ENCODE measurements at regions not wholly inside any gene's neighbourhood (a gene's known extent, or its start where the extent isn't known, plus 50 kb on each side); places are given as distances from the start of the nearest gene placed in this dataset.
A peak's percentile ranks its signal among the peaks of the same experiment; 100 is the strongest.

DNA sequence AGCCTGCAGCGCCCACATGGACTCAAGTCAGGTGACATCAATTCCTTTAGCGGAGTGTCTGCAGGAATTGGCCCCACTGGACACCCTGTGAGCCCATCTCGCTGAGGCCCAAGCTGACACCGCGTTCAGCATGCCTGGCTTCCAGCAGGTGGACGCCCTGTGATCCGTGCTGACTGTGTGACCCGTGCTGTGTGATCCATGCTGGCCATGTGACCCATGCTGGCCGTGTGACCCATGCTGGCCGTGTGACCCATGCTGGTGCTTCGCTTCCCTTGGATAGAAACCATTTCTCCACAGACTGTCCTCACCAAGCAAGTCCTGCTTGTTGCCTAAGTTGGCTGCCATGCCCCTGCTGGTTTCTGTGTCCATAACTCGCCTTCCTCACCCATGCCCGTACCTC is 392.1 kb downstream of the BRD1 start:
- no peak for DNase-seq (ENCODE audit: low spot score)

DNA sequence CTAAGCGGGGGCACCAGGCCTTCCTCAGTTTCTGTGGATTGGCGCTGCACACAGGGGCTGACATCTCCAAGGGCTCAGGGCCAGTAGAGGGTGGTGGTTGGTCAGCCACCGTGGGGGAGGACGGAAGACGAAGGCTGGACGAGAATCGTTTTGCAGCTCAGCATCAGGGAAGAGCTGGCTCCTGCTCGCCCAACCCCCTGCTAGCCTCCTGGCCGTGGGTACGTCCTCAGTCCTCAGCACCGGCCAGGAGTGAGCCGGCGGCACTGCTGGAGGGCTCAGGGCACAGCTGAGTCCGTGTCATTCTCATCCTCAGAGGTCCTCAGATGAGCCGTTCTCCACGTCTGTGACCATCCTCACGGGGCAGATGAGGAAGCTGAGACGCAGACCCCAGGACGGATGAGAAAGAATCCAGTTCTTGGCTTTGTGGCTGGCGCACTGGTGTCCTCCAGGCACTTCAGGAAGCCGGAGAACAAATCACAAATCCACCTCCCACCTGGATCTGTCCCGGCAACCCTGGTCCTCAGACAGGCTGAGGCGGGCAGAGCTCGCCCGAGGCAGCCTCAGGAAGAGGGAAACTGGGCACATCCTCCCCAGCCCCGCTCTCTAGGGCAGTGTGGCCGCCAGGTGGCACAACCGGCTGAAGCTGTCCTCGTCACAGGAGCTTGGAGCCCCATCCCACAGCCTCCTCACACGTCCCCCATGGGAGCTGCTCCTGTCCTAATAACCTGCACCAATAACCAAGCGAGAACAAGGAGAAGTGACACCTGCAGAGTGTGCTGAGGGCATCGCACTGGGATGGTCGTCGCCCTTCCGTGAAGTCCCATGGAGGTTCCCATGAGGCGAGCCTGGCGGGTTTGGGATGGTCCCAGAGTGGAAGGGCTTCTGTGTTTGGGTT is 393.7 kb downstream of the BRD1 start:
- DNase-seq (ENCODE audit: low spot score), result no peak

DNA sequence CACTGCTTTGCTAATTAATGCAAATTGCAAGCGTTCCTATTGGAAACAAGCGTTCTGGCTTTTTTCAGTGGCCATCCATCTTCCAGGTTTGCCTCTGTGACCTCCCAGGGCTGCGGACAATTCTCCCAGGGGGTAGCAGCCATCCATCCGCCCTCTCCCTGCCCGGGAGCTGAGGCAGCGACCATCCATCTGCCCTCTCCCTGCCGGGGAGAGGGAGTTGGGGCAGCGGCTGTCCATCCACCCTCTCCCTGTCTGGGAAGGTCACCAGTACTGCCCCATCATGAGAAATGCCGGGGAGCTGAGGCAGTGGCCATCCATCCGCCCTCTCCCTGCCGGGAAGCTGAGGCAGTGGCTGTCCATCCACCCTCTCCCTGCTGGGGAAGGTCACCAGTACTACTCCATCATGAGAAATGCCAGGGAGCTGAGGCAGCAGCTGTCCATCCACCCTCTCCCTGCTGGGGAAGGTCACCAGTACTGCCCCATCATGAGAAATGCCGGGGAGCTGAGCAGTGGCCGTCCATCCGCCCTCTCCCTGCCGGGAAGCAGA is 394.7 kb downstream of the BRD1 start:
- DNase-seq (ENCODE audit: low spot score), result no peak

DNA sequence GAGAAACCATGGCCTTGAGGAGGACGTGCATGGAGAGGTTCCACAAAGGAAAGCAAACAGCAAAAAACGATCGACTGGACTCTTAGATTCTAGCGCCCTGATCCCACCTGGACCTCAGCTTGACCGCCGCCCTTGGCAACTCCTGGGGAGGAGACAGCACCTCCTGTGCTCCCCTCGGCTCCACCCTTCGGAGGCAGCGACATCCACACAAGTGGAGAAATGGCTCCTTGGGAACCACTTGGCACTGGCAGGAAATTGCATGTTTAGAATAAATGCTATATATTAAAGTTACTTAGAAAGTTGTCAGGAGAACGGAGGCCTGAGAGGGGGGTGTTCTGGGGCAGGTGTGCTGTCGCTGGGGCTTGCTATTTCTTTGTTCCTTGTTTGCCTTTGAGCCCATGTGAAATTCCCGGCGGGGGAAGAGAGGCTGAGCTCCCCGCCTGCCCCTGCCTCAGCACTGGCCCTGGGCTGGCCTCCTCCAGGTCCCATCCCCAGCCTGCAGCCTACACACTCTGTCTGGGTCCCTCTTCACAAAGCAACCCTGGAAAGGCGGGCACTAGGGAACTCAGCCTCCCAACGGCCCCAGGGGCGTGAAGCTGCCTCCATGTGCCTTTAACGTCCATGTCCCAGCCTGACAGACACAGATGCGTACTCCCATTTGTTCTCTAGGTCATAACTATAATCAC is 395.3 kb downstream of the BRD1 start:
- no peak for DNase-seq (ENCODE audit: low spot score)

DNA sequence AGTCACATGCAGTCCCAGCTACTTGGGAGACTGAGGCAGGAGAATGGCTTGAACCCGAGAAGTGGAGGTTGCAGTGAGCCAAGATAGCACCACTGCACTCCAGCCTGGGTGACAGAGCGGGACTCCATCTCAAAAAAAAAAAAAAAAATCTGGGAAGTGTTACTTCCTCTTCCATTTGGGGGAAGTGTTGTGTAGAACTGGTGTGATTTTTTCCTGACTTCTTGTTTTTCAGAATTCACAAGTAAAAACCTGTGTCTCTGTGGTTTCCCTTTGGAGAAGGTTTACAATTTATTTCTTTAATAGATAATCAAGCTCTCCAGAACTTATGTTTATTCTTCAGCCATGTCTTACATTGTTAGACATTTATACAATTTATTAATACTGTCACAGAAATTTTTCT is 396.1 kb downstream of the BRD1 start:
- DNase-seq (ENCODE audit: low spot score), result no peak

DNA sequence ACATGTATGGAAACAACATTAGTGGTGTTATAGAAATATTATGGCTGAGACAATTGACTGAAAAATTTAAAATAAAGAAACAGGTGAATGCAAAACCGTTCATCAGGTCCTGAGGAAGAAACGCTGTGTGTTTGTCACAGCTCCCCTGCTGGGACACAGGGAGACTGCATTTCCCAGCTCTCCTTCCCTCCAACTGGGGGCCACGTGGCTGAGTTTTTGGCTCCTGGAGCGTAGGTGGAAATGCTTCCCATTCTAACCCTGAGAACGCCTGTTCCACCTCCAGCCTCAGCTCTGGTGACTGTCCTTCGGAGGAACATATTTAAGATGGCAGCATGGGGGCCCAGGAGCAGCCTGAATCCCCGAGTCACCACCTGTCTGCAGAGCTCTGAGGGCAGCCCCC is 398.6 kb downstream of the BRD1 start:
- no peak for DNase-seq (ENCODE audit: low spot score)

DNA sequence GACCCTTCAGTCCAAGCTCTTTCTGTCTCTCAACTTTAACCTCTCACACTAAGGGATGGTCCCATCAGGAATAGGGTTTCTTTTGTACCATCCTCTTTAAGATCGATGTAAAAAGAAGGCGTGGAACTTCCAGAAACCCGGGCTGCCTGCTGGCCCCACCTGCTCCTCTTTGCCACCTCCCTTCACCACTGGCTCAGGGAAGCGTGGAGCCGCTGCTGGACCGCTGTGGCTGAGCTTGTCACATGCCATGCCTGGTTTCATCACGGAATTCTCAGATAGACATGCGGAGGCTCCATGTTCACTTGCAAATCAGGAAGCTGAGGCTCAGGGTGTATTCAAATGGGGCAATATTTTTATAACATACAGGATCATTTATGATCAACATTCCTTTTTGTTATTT is 399.7 kb downstream of the BRD1 start:
- DNase-seq (ENCODE audit: low spot score), result no peak

DNA sequence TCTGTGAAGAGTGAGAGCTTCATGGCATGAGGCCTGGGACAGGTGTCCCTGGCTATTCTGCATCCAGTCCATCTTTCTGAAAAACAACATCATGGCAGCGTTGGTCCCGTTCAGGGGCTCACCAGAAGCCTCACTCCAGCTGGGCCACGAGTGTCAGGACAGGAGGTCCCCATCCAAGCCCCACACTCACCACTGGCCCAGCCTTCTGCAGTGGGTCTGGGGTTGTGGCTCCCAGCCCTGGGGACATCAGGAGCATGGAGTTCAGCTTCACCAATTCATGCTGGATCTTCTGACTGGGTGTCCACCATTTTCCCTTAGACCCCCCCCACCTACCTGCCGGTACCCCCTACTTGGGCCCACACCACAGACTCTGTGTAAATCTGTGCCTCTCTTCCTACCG is 400.3 kb downstream of the BRD1 start:
- DNase-seq (ENCODE audit: low spot score), result no peak

DNA sequence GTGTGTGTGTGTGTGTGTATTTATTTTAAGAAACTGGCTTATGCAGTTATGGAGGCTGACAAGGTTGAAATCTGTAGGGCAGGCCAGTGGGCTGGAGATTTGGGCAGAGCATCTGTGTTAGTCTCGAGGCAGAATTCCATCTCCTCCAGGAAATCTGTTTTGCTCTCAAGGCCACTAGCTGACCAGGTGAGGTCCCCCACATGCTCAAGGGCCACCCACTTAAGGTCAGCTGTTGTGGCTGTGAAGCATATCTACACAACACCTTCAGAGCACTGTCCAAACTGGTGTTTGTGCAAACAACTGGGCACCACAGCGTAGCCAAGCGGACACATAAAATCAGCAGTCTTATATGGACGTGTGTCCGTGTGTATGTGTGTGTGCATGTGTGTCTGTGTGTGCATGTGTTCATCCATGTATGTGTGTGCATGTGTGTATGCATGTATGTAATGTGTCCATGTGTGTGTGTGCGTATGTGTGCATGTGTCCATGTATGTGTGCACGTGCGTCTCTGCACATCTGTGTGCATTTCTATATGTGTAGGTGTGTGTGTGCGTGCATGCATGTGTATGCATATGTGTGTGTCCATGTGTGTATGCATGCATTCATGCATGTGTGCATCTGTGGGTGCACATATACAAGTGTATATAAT is 400.9 kb downstream of the BRD1 start:
- DNase-seq (ENCODE audit: low spot score), result no peak

DNA sequence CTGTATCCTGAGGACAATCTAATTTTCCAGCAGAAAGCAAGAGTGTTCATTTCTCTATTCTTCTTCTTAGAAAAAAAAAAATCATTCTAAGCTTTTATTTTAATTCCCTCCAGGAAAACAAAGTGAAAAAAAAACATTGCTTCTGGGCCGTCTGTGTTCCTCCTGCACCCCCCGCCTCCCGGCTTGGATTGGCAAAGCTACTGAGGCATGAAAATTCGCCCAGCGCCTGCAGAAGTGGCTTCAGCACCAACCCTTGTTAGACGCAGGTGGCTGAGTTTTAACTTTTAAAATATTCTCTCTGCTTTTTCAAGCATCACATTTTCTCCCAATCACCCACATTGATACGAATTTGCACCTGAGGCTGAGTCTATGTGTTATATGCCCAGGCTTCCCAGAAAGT is 401.6 kb downstream of the BRD1 start:
- peak; percentile 1 for DNase-seq (ENCODE audit: low spot score)

DNA sequence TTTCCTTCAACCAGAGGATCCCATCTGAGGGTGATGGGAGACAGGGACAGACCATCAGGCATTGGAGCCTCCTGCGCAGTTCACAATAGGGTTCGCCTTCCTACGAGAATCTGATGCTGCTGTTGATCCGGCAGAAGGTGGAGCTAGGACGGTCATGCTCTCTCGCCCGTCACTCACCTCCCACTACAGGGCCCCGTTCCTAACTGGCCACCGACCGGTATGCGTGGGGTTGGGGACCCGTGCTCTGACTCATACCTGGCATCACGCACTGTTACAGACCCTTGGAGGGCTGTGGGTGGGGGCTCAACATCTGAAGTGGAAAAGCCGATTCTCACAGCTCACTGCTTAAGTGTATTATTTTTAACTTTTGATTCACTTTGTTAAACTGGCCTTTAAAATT is 402.3 kb downstream of the BRD1 start:
- DNase-seq (ENCODE audit: low spot score), result no peak

DNA sequence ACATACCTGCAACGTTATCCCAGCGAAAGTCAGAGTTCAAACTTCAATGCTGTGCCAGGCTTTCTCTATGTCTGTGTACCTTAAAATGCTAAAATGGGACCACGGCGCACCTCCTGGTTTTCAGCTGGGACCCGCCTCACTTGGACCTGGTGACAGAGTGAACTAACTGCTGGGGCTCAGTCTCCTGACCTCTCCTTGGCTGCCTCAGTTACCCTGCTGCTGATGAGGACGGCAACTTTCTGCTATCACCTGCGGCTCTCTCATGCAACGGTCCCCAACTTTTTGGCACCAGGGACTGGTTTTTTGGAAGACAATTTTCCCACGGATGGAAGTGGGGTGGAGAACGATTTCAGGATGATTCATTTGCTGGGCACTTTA is 402.8 kb downstream of the BRD1 start:
- DNase-seq (ENCODE audit: low spot score), result no peak

DNA sequence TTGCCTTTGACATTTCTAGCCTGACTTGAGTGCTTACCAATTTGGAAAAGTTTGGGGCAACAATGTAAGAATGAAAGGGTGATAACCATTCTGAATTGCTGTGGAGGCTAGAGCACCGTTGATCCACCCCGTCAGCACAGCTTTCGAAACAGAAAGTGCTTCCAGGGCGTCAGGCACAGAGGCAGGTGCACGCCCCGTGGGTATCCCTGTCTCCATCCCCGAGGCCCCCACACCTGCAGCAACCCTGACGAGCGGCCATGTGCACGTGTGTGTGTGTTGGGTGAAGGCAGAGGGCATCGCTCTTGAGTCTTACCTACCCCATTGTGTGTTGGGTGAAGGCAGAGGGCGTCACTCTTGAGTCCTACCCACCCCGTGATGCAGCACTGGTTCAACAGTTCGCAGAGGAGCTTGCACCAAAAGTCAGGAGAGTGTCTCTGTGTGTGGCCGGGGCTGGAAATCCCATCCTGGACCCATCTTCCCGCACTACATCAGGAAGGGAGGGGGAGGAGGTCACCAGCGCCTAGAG is 404.5 kb downstream of the BRD1 start:
- DNase-seq (ENCODE audit: low spot score), result no peak

DNA sequence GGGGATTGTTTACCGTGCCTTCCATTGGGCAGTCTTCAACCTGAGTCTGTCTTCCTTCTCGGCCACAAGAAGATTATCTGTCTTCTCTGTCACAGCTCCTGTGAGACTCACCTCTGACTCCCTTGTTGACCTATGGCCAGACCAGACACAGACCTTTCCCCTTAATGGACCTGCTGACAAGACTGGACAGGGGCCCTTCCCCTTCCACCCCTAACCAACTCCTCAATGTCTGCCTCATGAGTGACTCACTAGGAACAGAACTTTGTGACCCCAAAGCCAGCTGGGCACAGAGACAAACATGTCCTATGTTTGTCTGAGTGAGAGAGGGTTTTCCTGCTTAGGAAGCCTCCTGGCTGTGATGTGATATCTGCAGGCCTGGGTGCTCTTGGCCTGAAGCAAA is 405.0 kb downstream of the BRD1 start:
- DNase-seq (ENCODE audit: low spot score), result no peak

DNA sequence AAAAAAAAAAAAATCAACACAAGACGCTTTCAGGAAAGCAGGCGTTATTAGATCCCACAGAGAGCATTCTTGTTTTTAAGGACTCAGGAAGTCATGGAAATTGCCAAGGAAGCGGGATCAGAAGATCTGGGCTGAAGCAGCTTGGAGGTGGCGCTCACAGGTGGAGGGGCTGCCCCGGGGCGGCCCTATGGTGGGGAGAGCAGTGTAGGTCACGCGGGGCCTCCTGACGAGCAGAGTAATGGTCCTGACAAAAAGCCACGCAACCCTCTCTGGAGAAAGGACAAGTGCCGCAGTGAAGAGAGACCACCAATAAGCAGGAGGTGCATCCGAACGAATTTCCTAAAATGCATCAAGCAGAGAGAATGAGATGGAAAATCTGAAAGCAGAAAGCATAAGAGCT is 407.0 kb downstream of the BRD1 start:
- no peak for DNase-seq (ENCODE audit: low spot score)

DNA sequence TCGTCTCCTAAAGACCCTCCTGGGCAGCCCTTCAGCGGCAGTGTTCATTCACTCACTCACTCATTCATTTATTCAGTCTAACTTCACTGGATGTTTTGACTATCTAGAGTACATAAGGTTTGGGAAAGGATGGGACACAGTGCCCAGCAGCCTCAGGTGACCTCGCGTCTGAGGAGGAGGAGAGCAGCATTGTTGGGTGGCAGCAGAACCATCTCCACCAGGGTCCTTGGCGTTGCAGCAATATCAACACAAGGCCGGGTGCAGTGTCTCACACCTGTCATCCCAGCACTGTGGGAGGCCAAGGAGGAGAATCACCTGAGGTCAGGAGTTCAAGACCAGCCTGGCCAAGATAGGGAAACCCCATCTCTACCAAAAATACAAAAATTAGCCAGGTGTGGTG is 408.0 kb downstream of the BRD1 start:
- no peak for DNase-seq (ENCODE audit: low spot score)

DNA sequence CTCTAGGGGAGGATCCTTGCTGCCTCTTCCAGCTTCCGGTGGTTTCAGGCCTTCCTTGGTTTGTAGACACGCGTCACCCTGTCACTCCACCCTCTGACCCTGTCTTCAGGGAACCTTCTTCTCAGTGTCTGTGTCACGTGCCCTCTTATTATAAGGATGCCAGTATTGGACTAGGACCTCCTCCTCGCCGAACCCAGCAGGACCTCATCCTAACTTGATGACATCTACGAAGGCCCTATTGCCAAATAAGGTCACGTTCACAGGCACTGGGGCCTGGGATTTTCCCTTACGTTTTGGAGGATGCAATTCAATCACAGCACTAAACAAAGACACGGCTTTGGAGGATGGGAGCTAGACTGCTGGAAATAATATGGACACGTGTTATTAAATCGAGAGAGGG is 408.7 kb downstream of the BRD1 start:
- no peak for DNase-seq (ENCODE audit: low spot score)

DNA sequence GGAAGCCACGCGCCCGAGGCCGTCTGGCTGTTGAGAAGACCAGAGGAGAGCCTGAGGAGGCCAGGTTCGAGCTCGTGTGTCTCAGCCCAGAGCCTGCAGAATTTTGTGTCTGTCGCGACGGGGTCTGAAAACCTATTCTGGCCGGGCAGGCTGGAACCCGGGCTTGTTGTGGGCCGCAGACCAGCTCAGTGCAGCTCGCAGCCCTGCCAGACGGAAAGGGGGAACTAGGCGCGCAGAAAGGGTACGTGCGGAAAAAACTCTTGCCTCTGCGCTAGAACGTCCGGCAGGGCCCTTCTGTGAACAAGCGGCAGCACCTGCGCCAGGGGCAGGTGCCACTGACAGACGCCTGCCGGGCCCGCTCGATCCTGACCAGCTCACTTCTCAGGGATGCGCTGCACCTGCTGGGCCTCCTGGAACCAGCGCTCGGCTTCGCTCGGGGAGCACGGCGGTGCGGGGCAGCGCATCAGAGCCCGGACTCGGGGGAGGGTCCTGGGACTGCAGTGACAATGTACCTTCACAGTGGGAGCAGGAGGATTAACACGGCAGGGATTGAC is 409.3 kb downstream of the BRD1 start:
- no peak for DNase-seq (ENCODE audit: low spot score)

DNA sequence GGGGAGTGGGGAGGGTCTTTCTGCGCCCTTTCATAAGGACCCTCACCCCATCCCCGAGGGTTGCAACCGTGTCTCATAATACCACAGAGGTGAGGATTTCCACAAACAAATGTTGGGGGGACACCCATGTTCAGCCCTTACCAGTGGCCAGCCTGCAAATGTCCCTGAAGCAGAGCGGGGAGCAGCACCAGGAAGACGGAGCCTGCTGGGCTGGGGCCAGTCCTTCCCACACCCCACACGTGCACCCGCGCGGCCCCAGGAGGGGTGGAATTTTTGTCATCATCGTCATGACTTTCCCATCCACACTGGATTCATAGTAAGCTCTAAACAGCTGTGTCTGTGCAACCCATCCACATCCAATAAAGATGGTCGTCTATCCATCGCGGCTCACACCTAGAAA is 409.8 kb downstream of the BRD1 start:
- DNase-seq (ENCODE audit: low spot score), result no peak

DNA sequence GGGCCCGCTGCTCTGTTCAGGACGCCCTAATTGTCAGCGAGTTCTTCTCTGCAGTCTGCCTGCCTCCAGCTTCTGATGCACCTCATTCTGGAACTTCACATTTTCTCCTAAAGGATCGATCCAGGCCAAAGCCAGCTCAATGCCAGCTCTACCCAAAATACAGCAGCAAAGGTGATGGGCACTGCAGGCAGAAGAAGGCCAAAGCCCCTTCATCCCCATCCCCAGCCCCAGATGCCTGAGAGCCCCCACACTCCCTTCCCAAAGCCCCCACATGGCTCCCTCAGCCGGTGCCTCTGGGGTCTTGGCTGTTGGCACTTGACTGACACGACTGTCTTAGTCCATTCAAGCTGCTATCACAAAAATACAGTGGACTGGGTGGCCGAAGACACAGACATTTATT is 410.3 kb downstream of the BRD1 start:
- no peak for DNase-seq (ENCODE audit: low spot score)

DNA sequence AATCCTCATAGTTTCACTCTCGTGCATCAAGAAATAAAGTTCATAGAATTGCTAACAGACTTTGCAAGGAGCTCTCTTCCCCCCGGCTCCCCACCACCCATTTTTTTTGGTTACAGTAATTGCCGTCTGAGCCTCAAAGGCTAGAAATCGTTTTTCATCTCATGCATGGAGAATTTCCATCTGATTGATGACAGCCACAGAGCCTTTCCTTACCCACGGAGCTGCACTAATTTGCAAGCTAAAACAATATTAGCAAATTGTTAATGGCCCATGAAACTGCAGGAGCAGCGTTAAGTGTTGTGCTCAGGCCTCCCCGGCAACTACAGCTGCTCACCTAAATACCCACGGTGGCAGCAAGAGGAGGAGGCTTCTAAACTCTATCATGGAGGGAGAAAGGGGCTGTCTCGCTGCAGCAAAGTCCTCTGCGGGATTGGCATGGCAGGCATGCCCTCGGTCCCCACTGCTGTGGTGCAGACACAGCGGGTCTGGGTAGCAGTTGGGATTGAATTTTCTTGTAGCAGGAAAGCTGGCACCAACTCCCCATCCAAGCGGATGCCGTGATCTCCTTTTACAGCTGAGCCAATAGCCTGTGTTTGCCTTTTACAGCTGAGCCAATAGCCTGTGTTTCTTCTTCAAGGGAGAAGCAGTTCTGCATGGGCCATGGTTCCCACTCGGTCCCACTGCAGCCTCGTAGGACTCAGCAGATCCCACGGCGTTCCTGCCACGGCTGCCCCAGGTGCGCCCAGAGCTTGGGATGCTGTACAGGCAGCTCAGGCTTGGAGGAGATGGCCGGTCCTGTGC is 412.3 kb downstream of the BRD1 start:
- DNase-seq (ENCODE audit: low spot score), result no peak

DNA sequence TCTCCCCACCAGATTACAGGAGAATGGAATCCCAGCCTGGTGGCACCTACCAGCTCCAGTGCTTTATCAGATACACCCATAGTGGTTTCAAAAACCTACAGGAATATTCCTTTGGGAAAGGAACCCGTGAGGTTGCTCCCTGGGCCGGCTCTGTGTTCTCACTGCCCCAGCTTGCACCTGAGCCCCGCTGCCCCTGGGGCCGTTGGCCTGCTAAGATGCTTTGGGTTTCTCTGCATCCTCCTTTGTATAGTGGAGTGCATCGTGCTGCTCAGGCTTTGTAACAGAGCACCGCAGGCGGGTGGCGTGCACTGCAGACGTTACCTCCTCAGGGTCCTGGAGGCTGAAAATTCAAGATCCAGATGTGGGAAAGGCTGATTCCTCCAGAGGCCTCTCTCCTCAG is 414.1 kb downstream of the BRD1 start:
- DNase-seq (ENCODE audit: low spot score), result no peak
